Hematopoietic multipotent progenitor cell (in vitro differentiated cells): ENCODE measurements at regions not wholly inside any gene's neighbourhood (a gene's known extent, or its start where the extent isn't known, plus 50 kb on each side); places are given as distances from the start of the nearest gene placed in this dataset.

Source experiments
- DNase-seq, 3 donors: peaks; one replicate each; pipeline ENCODE4 v3.0.0-alpha.2; 2011 to 2015; ENCODE audit warnings: low read depth in 2 of 3, low spot score in 2 of 3

GRCh38 chr11:130786586-130786985, 129.7 kb downstream of the SNX19 start:
- no peak for DNase-seq

DNA sequence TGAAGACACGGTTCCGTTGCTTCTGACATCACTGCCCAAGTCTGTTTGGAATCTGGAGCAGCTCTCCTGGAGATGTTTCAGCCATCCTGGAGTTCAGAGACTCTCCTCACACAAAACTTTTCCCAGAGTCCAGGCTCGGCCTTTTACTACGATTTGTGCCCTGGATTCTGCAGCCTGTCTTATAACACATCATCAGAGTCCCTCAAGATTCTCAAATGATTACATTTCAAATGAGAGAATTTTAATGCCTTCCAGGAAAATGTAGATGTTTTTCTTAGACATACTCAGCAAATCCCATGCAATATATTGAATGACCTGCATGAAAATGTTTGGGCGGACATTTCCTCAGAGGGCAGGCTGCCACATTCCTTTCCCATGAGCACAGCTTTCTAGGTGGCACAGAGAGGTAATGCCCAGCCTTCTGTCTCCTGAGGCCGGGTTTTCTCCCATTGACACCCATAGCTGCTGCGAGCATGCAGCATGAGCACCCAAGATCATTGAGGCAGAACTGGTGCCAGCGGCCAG, 129.1 kb downstream of the SNX19 start:
- no peak for DNase-seq

GRCh38 chr11:130787973-130788570, 128.2 kb downstream of the SNX19 start:
- DNase-seq, result no peak

- DNase-seq, result no peak
Measured at GRCh38 chr11:130789056-130789640, 127.1 kb downstream of the SNX19 start.

- DNase-seq, result no peak
Measured at GRCh38 chr11:130790689-130791088, 125.6 kb downstream of the SNX19 start.

- no peak for DNase-seq
Measured at GRCh38 chr11:130792772-130793171, 123.5 kb downstream of the SNX19 start.

GRCh38 chr11:130796828-130797227, 119.5 kb downstream of the SNX19 start:
- DNase-seq, result no peak

DNA sequence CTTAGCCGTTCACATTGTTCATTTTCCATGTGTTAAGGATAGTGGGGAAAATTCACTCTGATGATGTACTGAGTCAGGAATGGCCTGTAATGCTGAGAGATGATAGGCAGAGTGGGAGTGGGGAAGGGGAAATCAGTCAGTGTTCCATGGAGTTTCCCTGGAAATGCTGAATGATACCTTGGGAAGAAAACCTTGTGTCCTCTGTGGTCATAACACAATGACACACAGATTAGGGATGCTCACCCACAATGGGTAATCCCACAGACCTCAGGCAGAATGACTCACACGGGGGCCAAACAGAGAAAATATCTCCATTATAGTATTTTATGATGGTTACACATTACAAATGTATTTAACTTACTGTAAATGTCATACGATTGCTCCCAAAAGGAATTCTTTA, 118.0 kb downstream of the SNX19 start:
- no peak for DNase-seq

DNA sequence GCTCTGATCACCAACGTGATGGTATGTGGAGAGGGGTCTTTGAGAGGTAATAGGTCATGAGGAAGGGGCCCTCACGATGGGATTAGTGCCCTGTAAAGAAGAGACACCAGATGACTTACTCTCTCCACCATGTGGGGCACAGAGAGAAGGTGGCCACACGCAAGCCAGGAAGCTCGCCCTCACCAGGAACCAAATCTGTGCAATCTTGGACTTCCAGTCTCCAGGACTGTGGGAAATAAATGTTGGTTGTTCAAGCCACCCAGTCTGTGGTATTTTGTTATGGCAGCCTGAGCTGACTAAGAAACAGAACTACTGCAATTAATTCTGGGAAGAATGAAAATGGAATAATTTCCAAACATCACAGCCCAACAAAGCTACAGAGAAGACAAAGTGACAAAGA, 117.5 kb downstream of the SNX19 start:
- DNase-seq, result no peak

- no peak for DNase-seq
Measured at GRCh38 chr11:130801333-130802122, 114.8 kb downstream of the SNX19 start.

DNA sequence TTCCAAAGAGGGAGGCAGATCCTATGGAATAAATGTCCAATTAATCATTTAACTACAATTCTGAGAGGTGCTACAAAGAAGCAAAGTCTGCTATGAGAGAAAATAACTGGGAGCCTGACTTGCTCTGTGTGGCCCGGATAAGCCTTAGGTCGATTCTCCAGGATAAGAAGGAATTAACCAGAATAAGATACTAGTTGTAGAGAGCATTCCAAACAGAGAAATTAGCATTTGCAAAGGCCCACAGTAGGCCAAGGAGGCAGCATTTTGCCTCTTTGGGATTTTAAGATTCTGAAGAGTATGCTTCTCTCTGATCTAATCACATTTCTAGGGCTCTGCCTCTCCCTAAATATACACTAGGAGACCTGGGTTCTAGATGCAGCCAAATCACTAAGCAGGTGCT, 113.7 kb downstream of the SNX19 start:
- DNase-seq, result no peak

DNA sequence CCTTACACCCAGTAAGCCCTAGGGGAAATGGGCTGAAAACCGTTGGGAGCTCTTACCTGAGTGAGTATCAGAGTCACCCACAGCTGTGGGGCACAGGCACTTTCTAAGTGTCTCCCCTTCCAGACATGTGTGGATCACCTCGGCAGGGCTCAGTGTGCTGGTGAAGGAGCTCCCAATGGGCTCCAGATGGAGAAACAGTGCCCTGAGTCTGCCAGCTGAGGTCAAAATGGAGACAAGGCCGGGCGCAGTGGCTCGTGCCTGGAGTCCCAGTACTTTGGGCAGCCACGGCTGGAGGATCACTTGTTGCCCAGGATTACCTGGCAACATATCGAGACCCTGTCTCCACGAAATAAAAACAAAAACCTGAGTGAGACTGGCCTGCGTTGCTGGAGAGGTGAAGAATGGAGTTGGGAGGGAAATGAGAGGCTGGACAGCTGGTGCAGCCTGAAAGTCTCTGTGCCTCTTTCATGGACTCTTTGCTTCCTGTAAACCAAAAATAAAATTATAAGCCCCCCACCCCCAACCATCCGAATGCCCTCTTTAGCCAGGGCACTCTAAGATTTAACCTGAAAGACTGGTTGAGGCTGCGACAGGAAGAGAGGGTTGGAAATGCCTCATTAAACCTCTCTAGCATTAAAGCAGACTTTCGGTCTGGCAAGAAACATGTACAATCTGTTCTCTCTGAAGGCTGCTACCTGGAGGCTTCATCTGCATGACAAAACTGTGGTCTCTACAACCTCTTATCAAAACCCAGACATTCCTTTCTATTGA, 111.8 kb downstream of the SNX19 start:
- no peak for DNase-seq

DNA sequence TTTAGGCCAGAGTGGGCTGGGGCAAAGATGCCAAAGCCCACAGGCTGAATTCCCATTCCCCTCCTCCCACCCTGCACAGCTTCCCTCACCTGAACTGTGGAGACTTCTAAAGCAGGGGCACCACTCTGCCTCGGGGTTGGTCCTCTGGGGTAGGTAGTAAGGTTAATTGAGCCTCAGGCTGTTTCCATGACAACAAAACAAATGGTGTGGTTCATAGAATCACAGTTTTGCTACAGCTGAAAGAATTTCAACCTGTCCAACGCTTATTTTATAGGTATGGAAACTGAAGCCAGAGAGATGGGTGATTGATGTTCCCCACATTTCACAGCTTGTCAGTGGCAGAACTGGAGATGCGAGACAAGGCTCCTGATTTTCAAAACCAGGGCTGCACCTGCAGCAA, 109.5 kb downstream of the SNX19 start:
- peak in 1 of 3 donors; percentile 3 for DNase-seq

GRCh38 chr11:130808541-130808940, 107.7 kb downstream of the SNX19 start:
- no peak for DNase-seq

DNA sequence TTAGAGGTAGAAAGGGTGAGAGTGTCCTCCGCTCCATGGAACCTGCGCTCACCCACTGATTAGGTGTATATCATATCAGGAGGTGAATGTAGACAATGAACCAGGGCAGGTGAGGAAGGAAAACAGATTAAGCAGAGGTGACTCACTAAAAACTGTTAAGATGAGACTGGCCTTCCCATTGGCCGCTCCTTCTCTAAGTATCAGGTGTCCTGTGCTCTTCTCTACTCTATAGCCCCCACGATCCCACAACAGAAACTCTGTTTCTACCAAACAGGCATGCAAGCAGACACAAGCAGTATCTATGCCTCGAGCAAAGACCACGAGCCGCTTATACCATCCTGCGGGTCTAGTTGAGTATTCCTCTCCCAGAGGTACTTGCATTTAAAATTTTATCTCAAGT, 103.1 kb downstream of the SNX19 start:
- DNase-seq, result no peak

DNA sequence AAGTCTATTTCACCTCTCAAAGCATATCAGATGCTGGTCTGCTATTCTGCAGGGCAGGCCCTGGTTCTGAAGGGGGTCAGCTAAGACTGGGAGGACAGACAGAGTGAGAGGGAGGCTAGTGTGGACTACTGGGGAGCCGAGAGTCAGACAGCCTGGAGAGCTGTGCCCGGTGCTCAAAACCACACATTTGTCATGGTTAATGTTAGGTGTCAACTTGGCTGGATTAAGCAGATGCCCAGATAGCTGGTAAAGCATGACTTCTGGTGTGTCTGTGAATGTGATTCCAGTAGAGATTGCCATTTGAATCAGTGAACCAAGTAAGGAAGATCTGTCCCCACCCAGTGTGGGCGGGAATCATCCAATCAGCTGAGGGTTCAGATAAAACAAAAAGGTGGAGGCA, 102.6 kb downstream of the SNX19 start:
- no peak for DNase-seq

DNA sequence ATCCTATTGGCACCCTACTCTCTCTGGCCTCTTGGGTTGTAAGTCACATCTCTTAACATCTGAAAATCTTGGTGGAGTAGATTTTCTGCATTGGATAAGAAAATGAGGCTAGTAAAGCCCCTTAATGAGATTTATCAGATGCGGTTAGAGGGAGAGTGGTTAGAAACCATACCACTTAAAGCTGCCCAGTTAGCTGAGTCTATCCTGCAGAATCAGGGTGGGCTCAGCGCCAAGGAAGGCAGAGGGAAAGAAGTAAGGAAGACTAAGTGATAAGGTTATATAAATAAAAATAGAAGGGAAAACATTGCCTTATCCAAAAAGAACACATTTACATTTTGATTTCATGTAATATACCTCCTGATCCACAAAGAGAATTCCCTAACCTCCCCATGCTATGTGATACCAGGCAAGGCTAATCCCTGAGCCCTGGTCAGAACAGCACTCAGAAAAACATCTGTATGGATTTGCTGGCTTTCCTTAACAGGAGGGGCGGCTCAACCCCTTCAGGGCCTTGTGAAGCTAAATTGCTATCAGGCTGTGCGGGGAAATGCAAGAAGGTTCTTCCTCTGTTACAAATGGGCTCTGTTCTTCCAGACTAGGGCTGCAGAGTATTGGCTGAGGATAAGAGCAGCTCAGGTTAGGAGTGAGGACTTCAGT, 101.7 kb downstream of the SNX19 start:
- DNase-seq, result no peak

DNA sequence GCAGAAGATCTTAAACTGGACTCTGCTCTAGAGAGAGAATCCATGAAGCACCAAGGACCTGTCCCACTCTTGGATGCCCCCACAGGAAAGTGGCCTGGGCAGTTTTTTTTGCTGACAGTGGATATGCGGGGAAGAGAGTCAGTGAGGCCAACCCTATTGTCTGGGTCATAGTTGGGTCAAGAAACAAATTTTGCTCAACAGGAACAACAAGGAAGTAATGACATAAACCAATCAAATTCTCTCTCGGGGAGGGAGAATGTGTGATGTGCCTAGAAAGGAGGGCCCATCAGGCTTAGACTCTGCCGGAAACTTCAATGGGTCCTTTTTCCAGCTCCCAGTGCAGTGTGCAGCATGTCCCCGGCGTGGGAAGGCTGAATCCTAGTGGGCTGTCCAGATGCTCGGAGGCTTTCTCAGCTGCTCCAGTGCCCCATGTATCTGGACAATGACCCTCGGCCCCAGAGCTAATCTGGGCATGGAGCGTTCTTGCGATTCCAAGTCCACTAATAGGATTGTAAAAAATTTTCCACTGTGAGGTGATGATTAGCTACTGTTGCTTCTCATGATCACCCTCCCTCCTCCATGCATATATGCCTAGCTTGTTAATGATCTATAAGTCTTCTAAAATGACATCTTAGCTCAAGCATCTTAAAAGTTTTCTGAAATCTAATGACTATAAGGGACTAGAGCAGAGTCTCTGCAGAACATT, 101.0 kb downstream of the SNX19 start:
- DNase-seq, result no peak

DNA sequence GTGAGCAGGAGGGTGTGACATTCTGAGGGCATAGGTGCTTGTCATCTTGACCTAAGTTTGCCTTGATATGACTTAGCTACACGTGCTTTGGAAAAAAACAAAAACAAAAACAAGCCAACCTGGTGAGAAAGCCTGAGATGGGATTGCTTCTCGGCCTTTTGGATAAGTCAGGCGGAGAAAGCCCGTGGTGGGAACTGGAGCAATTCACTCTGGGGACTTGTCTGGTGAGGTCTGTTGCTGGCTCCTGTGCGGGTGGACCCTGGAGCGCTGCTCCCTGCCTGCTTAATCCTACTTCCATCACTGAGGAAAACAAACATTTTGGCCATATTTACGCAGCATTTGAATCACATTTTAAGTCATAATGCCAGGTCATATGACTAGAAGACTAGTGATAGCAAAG, 100.3 kb downstream of the SNX19 start:
- no peak for DNase-seq
